Uterus (tissue), 3 donors: ENCODE measurements at regions not wholly inside any gene's neighbourhood (a gene's known extent, or its start where the extent isn't known, plus 50 kb on each side); places are given as distances from the start of the nearest gene placed in this dataset.
A peak's percentile ranks its signal among the peaks of the same experiment; 100 is the strongest.

Source experiments
- DNase-seq, 2 donors: peaks; one replicate each; pipeline ENCODE4 v3.0.0-alpha.2; 2019 to 2020
- H3K27ac ChIP-seq, 2 donors: fragments of 200-600 bp; sonication (generic); 1 replicate in 1 of 2; 2 replicates in 1 of 2; pipeline ENCODE4 v1.5.1; 2016 to 2018
- H3K27me3 ChIP-seq, 2 donors: fragments of 200-600 bp; sonication (generic); one replicate each; pipeline ENCODE4 v1.5.1; 2018 to 2019; ENCODE audit warnings: control low read depth in 1 of 2
- H3K36me3 ChIP-seq, 2 donors: fragments of 200-600 bp; sonication (generic); one replicate each; pipeline ENCODE4 v1.5.1; 2019; ENCODE audit warnings: control low read depth in 1 of 2
- H3K4me1 ChIP-seq, 2 donors: fragments of 200-600 bp; sonication (generic); one replicate each; pipeline ENCODE4 v1.5.1; 2018 to 2019; ENCODE audit warnings: control low read depth in 1 of 2
- H3K4me3 ChIP-seq, 2 donors: fragments of 200-600 bp; sonication (generic); 1 replicate in 1 of 2; 2 replicates in 1 of 2; pipeline ENCODE4 v1.5.1; 2018 to 2019; ENCODE audit warnings: mild to moderate bottlenecking in 1 of 2
- H3K9me3 ChIP-seq, 2 donors: fragments of 200-600 bp; sonication (generic); one replicate each; pipeline ENCODE4 v1.5.1; 2019; ENCODE audit warnings: control low read depth in 1 of 2
- CTCF ChIP-seq, 4 experiments: fragments of 200-600 bp in 2 of 4; fragments of 450-650 bp in 2 of 4; sonication (generic) in 2 of 4; IDR thresholded peaks; one replicate each; pipeline ENCODE4 v1.5.1; 2016 to 2019; ENCODE audit warnings: antibody characterized with exemption in 4 of 4, mild to moderate bottlenecking in 2 of 4, moderate library complexity in 1 of 4
- POLR2A ChIP-seq, 2 donors: fragments of 450-650 bp; IDR thresholded peaks; one replicate each; pipeline ENCODE4 v1.6.1; 2016; ENCODE audit warnings: antibody characterized with exemption in 2 of 2, mild to moderate bottlenecking in 1 of 2, moderate library complexity in 1 of 2
- intact Hi-C: fragments of 100-400 bp; cut with DNase I; formaldehyde crosslinking; loops from one replicate; pipeline ENCODE4 v1.15.1; 2023; ENCODE audit warnings: low total_unique reads
- donor health status: DM: yes; HTN: yes; CAD: no.

GRCh38 chr10:125489731-125490130 lies 193.2 kb downstream of the TEX36 start:
- Histone ChIP-seq H3K27ac (no peak overlapping the region), H3K36me3 (no peaks in the 10 kb centered on the region), H3K4me3 (no peak overlapping the region), H3K4me1 (no peaks in the 10 kb centered on the region), H3K9me3 (no peaks in the 10 kb centered on the region), H3K27me3 (no peaks in the 10 kb centered on the region)
- DNase-seq: no peak
- intact Hi-C loops: no loop called here
- no peak for TF ChIP-seq POLR2A (IDR thresholded peaks at IDR 0.05)
- TF ChIP-seq CTCF (IDR thresholded peaks at IDR 0.05): no peak

GRCh38 chr10:125485665-125486064 lies 197.3 kb downstream of the TEX36 start:
- Histone ChIP-seq H3K36me3 (no peaks in the 10 kb centered on the region), H3K4me3 (no peak overlapping the region), H3K4me1 (no peaks in the 10 kb centered on the region), H3K27ac (no peak overlapping the region), H3K27me3 (no peaks in the 10 kb centered on the region), H3K9me3 (no peaks in the 10 kb centered on the region)
- no peak for TF ChIP-seq CTCF (IDR thresholded peaks at IDR 0.05)
- no peak for TF ChIP-seq POLR2A (IDR thresholded peaks at IDR 0.05)
- intact Hi-C loops: no loop called here
- DNase-seq: no peak

GRCh38 chr10:125484035-125484732 lies 198.8 kb downstream of the TEX36 start:
- H3K27me3 ChIP-seq: no peaks in the 10 kb centered on the region
- no peak overlapping the region for H3K4me3 ChIP-seq
- DNase-seq: no peak
- H3K27ac ChIP-seq: no peak overlapping the region
- no peak for TF ChIP-seq CTCF (IDR thresholded peaks at IDR 0.05)
- TF ChIP-seq POLR2A (IDR thresholded peaks at IDR 0.05): no peak
- H3K36me3 ChIP-seq: no peaks in the 10 kb centered on the region
- intact Hi-C loops: no loop called here
- H3K4me1 ChIP-seq: no peaks in the 10 kb centered on the region
- H3K9me3 ChIP-seq: no peaks in the 10 kb centered on the region

- no peak for DNase-seq
- TF ChIP-seq POLR2A (IDR thresholded peaks at IDR 0.05) (no peak), CTCF (IDR thresholded peaks at IDR 0.05) (no peak)
- no peaks in the 10 kb centered on the region for H3K36me3 ChIP-seq
- no peaks in the 10 kb centered on the region for H3K9me3 ChIP-seq
- H3K4me1 ChIP-seq: no peaks in the 10 kb centered on the region
- H3K27ac ChIP-seq: no peak overlapping the region
- H3K4me3 ChIP-seq: peak overlapping the region in 1 of 2 donors; percentile 2
- no peaks in the 10 kb centered on the region for H3K27me3 ChIP-seq
- intact Hi-C loops: no loop called here
Observed at GRCh38 chr10:125482637-125483036, 200.3 kb downstream of the TEX36 start.

GRCh38 chr10:125482108-125482507 lies 200.9 kb downstream of the TEX36 start:
- no peak for TF ChIP-seq POLR2A (IDR thresholded peaks at IDR 0.05)
- no peak for TF ChIP-seq CTCF (IDR thresholded peaks at IDR 0.05)
- H3K4me1 ChIP-seq: no peaks in the 10 kb centered on the region
- DNase-seq: no peak
- no peaks in the 10 kb centered on the region for H3K36me3 ChIP-seq
- H3K27ac ChIP-seq: no peak overlapping the region
- H3K27me3 ChIP-seq: no peaks in the 10 kb centered on the region
- H3K4me3 ChIP-seq: peak overlapping the region in 1 of 2 donors; percentile 2
- intact Hi-C loops: no loop called here
- no peaks in the 10 kb centered on the region for H3K9me3 ChIP-seq
